Upper lobe of left lung (tissue), 4 donors: ENCODE measurements at regions not wholly inside any gene's neighbourhood (a gene's known extent, or its start where the extent isn't known, plus 50 kb on each side); places are given as distances from the start of the nearest gene placed in this dataset.

Experiments used
- CTCF ChIP-seq, 6 experiments: fragments of 450-650 bp in 4 of 6; fragments of 200-600 bp in 2 of 6; sonication (generic) in 2 of 6; IDR thresholded peaks; one replicate each; pipeline ENCODE4 v1.5.1; 2016 to 2019; ENCODE audit warnings: antibody characterized with exemption in 6 of 6
- EP300 ChIP-seq, 4 donors: sonication (generic); formaldehyde crosslinking; IDR thresholded peaks; one replicate each; pipeline ENCODE4 v1.5.1; 2017; ENCODE audit warnings: antibody characterized with exemption in 4 of 4, control low read depth in 2 of 4
- POLR2A ChIP-seq, 4 donors: fragments of 450-650 bp; IDR thresholded peaks; one replicate each; pipeline ENCODE4 v1.5.1; 2016 to 2017; ENCODE audit warnings: antibody characterized with exemption in 4 of 4, mild to moderate bottlenecking in 2 of 4
- POLR2AphosphoS5 ChIP-seq, 2 donors: sonication (generic); formaldehyde crosslinking; IDR thresholded peaks; one replicate each; pipeline ENCODE4 v1.5.1; 2017; ENCODE audit warnings: antibody characterized with exemption in 2 of 2

DNA sequence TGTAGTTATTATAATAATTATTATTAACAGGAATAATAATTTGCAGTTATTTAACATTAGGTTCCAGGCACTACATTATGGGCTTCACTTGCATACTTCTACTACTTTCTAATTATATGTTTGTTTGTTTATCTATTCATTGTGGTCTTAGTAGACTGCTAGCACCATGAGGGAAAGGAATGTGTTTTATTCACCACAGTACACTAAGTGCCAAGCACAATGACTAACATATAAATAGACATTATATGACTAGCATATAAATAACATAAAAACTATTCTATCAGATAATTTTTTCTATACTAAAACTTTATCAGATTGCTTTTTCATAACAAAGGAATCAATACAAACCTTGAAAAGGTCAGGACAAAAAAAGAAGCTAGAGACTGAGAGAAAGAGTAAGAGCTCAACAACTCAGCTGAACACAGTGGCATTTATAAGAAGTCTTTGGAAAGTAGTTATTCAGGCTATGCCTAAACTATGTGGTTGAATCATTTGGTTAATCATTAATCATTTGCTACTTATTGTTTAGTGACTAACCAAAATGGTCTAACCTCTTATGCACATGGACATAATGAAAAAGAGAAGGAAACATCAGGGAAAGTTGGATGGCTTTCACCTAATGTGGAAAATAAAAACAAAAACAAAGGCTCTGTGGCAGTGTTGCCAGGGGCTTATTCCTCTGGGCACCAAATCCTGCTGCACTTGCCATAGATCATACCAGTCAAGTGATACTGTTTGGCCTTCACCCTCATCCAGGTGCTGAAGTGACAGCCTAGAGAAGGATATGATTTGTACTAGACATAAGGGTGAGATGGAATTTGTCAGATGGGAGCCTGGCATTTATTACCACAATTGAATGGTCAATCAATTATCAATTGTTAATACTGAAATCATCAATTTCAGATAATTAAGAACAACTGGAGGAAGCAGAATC is 174.9 kb downstream of the ETAA1 start:
- no peak for TF ChIP-seq POLR2AphosphoS5 (IDR thresholded peaks at IDR 0.05)
- no peak for TF ChIP-seq CTCF (IDR thresholded peaks at IDR 0.05)
- TF ChIP-seq POLR2A (IDR thresholded peaks at IDR 0.05): no peak
- TF ChIP-seq EP300 (IDR thresholded peaks at IDR 0.05): no peak
